BE2C (cell line): ENCODE measurements at regions not wholly inside any gene's neighbourhood (a gene's known extent, or its start where the extent isn't known, plus 50 kb on each side); places are given as distances from the start of the nearest gene placed in this dataset.

Experiments
- DNase-seq: peaks from one replicate; pipeline ENCODE4 v3.0.0-alpha.2; 2020
- H3K27me3 ChIP-seq: fragments of 250-450 bp; sonication (Bioruptor Pico); 2 replicates; pipeline ENCODE4 v1.5.1; 2020; ENCODE audit warnings: mild to moderate bottlenecking
- H3K36me3 ChIP-seq: fragments of 250-450 bp; sonication (Bioruptor Pico); 2 replicates; pipeline ENCODE4 v1.5.1; 2020; ENCODE audit warnings: mild to moderate bottlenecking
- H3K4me1 ChIP-seq: fragments of 250-450 bp; sonication (Bioruptor Pico); 2 replicates; pipeline ENCODE4 v1.5.1; 2020
- H3K4me3 ChIP-seq: 2 replicates; pipeline ENCODE4 v1.5.1; 2011; ENCODE audit warnings: low read depth, low read length
- H3K9me3 ChIP-seq: fragments of 250-450 bp; sonication (Bioruptor Pico); 2 replicates; pipeline ENCODE4 v1.5.1; 2020
- CTCF ChIP-seq: IDR thresholded peaks from 2 replicates; pipeline ENCODE4 v1.5.1; 2012; ENCODE audit warnings: mild to moderate bottlenecking, low read depth, low read length

- no peak for TF ChIP-seq CTCF
- H3K9me3 ChIP-seq: no peaks in the 10 kb centered on the region
- no peak overlapping the region for H3K4me3 ChIP-seq
- DNase-seq: no peak
- H3K36me3 ChIP-seq: no peaks in the 10 kb centered on the region
- no peaks in the 10 kb centered on the region for H3K4me1 ChIP-seq
- no peaks in the 10 kb centered on the region for H3K27me3 ChIP-seq
These were observed 253.9 kb upstream of the BMP2 start for GRCh38 chr20:6513599-6513998.

GRCh38 chr20:6509374-6509773 is 258.1 kb upstream of the BMP2 start:
- TF ChIP-seq CTCF: no peak
- Histone ChIP-seq H3K4me3 (no peak overlapping the region), H3K36me3 (no peaks in the 10 kb centered on the region), H3K27me3 (no peaks in the 10 kb centered on the region), H3K4me1 (no peaks in the 10 kb centered on the region), H3K9me3 (no peaks in the 10 kb centered on the region)
- no peak for DNase-seq

GRCh38 chr20:6506906-6507305 is 260.6 kb upstream of the BMP2 start:
- no peaks in the 10 kb centered on the region; the same call in 1 of the 2 replicates for H3K27me3 ChIP-seq
- DNase-seq: no peak

GRCh38 chr20:6504826-6505225 is 262.7 kb upstream of the BMP2 start:
- no peaks in the 10 kb centered on the region for H3K36me3 ChIP-seq
- no peaks in the 10 kb centered on the region for H3K4me1 ChIP-seq
- no peak overlapping the region for H3K4me3 ChIP-seq
- no peak for DNase-seq
- H3K9me3 ChIP-seq: no peaks in the 10 kb centered on the region
- no peaks in the 10 kb centered on the region; the same call in 1 of the 2 replicates for H3K27me3 ChIP-seq
- TF ChIP-seq CTCF: no peak

More at GRCh38 chr20:6506906-6507305, 260.6 kb upstream of the BMP2 start:
- no peak for TF ChIP-seq CTCF
- H3K9me3 ChIP-seq: no peaks in the 10 kb centered on the region
- no peak overlapping the region for H3K4me3 ChIP-seq
- H3K4me1 ChIP-seq: no peaks in the 10 kb centered on the region
- no peaks in the 10 kb centered on the region for H3K36me3 ChIP-seq

- DNase-seq: no peak
- TF ChIP-seq CTCF: no peak
- no peaks in the 10 kb centered on the region; the same call in 1 of the 2 replicates for H3K27me3 ChIP-seq
- H3K4me3 ChIP-seq: no peak overlapping the region
- no peaks in the 10 kb centered on the region for H3K9me3 ChIP-seq
- H3K4me1 ChIP-seq: no peaks in the 10 kb centered on the region
- H3K36me3 ChIP-seq: no peaks in the 10 kb centered on the region
These were observed 263.3 kb upstream of the BMP2 start for GRCh38 chr20:6504179-6504578.

GRCh38 chr20:6502999-6503398 is 264.5 kb upstream of the BMP2 start:
- H3K4me1 ChIP-seq: no peaks in the 10 kb centered on the region
- H3K4me3 ChIP-seq: no peak overlapping the region
- no peak for TF ChIP-seq CTCF
- H3K9me3 ChIP-seq: no peaks in the 10 kb centered on the region
- no peak for DNase-seq
- H3K27me3 ChIP-seq: no peaks in the 10 kb centered on the region; the same call in 1 of the 2 replicates
- no peaks in the 10 kb centered on the region for H3K36me3 ChIP-seq
